CD4-positive, alpha-beta memory T cell (primary cell): ENCODE measurements at regions not wholly inside any gene's neighbourhood (a gene's known extent, or its start where the extent isn't known, plus 50 kb on each side); places are given as distances from the start of the nearest gene placed in this dataset.

Experiments used
- CTCF ChIA-PET: fragments of 350-600 bp; sonication (Branson Sonifier 250); formaldehyde crosslinking; loops from one replicate; lab custom pipeline; 2021; ENCODE audit warnings: inconsistent platforms; ENCODE audit not compliant: partially characterized antibody; lab: Charles Lee
- POLR2A ChIA-PET: fragments of 350-600 bp; sonication (Branson Sonifier 250); formaldehyde crosslinking; loops from one replicate; lab custom pipeline; 2021; ENCODE audit not compliant: partially characterized antibody; lab: Charles Lee
- DNase-seq, 5 donors: peaks; one replicate each; pipeline versions ENCODE4 v3.0.0 to v3.0.0-alpha.2; 2020 to 2022; ENCODE audit warnings: mixed read lengths in 1 of 5
- H3K27ac ChIP-seq: one replicate; pipeline ENCODE4 v1.7.0; 2013; ENCODE audit warnings: low read depth, low read length
- H3K27me3 ChIP-seq: 2 replicates; pipeline ENCODE4 v1.7.0; 2013; ENCODE audit warnings: mild to moderate bottlenecking, low read length, moderate library complexity; ENCODE audit not compliant: insufficient read depth
- H3K36me3 ChIP-seq: 2 replicates; pipeline ENCODE4 v1.7.0; 2013; ENCODE audit warnings: mild to moderate bottlenecking, low read length, moderate library complexity; ENCODE audit not compliant: insufficient read depth
- H3K4me1 ChIP-seq: 2 replicates; pipeline ENCODE4 v1.7.0; 2013; ENCODE audit warnings: mild to moderate bottlenecking, low read length, moderate library complexity; ENCODE audit not compliant: insufficient read depth
- H3K4me3 ChIP-seq, 2 donors: one replicate each; pipeline ENCODE4 v1.7.0; 2013; ENCODE audit warnings: low read length in 2 of 2, mild to moderate bottlenecking in 1 of 2
- H3K9me3 ChIP-seq, 2 donors: one replicate each; pipeline ENCODE4 v1.7.0; 2013; ENCODE audit warnings: low read length in 2 of 2, control low read depth in 1 of 2; ENCODE audit not compliant: control insufficient read depth in 1 of 2
- H3K27ac Mint-ChIP-seq, 7 donors: one replicate each; pipeline ENCODE4 v1.8.0; 2020 to 2021; ENCODE audit warnings: mixed read lengths in 7 of 7, mild to moderate bottlenecking in 6 of 7, inconsistent platforms in 3 of 7, moderate library complexity in 3 of 7
- H3K27me3 Mint-ChIP-seq, 2 donors: one replicate each; pipeline ENCODE4 v1.8.0; 2020 to 2021; ENCODE audit warnings: mixed read lengths in 2 of 2
- H3K36me3 Mint-ChIP-seq, 2 donors: one replicate each; pipeline ENCODE4 v1.8.0; 2020 to 2021; ENCODE audit warnings: mixed read lengths in 2 of 2, inconsistent platforms in 1 of 2, mild to moderate bottlenecking in 1 of 2
- H3K4me1 Mint-ChIP-seq, 4 donors: one replicate each; pipeline ENCODE4 v1.8.0; 2020 to 2021; ENCODE audit warnings: mixed read lengths in 4 of 4, mild to moderate bottlenecking in 1 of 4
- H3K4me3 Mint-ChIP-seq, 8 donors: one replicate each; pipeline ENCODE4 v1.8.0; 2020 to 2021; ENCODE audit warnings: mixed read lengths in 8 of 8, mild to moderate bottlenecking in 7 of 8, moderate library complexity in 6 of 8, inconsistent platforms in 3 of 8
- H3K9me3 Mint-ChIP-seq, 8 donors: one replicate each; pipeline ENCODE4 v1.8.0; 2020 to 2021; ENCODE audit warnings: mixed read lengths in 8 of 8, mild to moderate bottlenecking in 5 of 8, inconsistent platforms in 3 of 8, moderate library complexity in 1 of 8
- intact Hi-C: fragments of 100-400 bp; cut with micrococcal nuclease; formaldehyde crosslinking; loops from one replicate; pipeline ENCODE4 v1.15.1; 2023

DNA sequence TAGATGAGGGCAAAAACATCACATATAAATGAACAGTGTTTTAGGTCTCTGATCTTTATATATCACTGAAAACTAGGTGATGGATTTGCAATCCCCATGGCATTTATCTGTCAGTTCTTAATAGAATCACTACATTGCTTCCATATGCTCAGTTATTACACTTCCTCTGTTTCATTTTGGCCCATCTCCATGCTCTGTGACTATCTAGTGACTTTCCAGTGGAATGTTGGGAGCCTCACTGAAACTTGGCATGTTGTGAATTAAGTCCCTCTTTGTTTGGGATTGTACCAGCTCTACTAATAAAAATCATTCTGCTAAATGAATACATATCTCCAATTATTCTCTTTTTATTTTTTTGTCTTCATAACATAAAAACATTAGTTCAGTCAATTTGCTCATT lies 226.1 kb upstream of the CEP162 start:
- Histone ChIP-seq H3K36me3 (no peaks in the 10 kb centered on the region), H3K9me3 (no peaks in the 10 kb centered on the region), H3K27ac (no peak overlapping the region), H3K4me1 (no peaks in the 10 kb centered on the region), H3K4me3 (no peak overlapping the region), H3K27me3 (no peaks in the 10 kb centered on the region)
- H3K27ac Mint-ChIP-seq = no peak overlapping the region
- no peak overlapping the region for H3K4me3 Mint-ChIP-seq
- H3K4me1 Mint-ChIP-seq = no peaks in the 10 kb centered on the region
- ChIA-PET POLR2A (no interaction called here), CTCF (interaction anchor here (1.3 kb wide), 1 partner anchor 19 kb away, joined by 3 read pairs; no protein-coding TSS in a partner anchor)
- peaks cover 0 to 3% (median under 1%) of the 10 kb centered on the region in 8 donors for H3K9me3 Mint-ChIP-seq
- DNase-seq = no peak
- intact Hi-C loops = no loop called here
- no peaks in the 10 kb centered on the region for H3K36me3 Mint-ChIP-seq
- H3K27me3 Mint-ChIP-seq = no peaks in the 10 kb centered on the region

DNA sequence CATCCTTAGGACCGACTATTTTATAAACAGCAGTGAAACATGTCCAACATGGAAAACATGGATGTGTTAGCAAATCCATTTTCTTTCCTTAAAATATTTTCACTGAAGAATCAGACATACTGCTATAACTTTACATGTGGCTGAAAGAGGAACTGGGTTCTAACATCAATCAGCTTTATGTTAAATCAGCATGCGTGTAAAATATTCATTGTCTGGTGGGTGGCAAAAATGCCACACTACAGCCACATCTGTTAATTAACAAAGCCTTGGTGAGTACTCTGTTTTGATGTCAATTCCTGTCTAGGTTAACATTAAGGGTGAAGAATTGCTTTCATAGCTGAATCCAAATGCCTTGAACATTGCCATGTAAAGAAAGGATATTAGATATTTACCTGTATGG lies 222.6 kb upstream of the CEP162 start:
- H3K4me3 ChIP-seq = no peak overlapping the region
- no peaks in the 10 kb centered on the region for H3K36me3 ChIP-seq
- intact Hi-C loops = no loop called here
- ChIA-PET POLR2A (no interaction called here), CTCF (no interaction called here)
- H3K4me1 Mint-ChIP-seq = no peaks in the 10 kb centered on the region
- no peaks in the 10 kb centered on the region for H3K27me3 Mint-ChIP-seq
- H3K27me3 ChIP-seq = no peaks in the 10 kb centered on the region
- no peaks in the 10 kb centered on the region for H3K36me3 Mint-ChIP-seq
- H3K27ac Mint-ChIP-seq = no peak overlapping the region
- no peak overlapping the region for H3K4me3 Mint-ChIP-seq
- no peak overlapping the region for H3K27ac ChIP-seq
- no peaks in the 10 kb centered on the region for H3K4me1 ChIP-seq
- H3K9me3 Mint-ChIP-seq = peaks cover 0 to 6% (median 0%) of the 10 kb centered on the region in 8 donors
- no peak for DNase-seq
- no peaks in the 10 kb centered on the region for H3K9me3 ChIP-seq

DNA sequence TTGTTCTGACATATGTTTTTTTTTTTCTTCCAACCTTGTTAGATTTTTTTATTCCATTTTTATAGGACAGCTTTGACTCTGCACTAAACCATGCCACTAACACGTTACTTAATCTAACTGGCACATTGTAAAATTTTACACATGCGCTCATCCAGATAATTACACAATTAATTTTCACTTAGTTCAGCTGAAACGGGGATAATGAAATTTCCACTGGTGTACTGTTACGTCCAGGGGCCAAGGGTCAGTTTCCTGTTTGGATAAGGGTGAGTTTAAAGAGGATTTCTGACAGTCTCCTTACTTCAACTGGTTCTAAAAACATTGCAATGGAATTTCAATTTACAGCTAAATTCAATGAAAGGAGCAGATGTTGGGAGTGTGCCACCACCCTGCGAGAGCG lies 221.8 kb upstream of the CEP162 start:
- Histone ChIP-seq H3K27ac (no peak overlapping the region), H3K4me3 (no peak overlapping the region), H3K4me1 (no peaks in the 10 kb centered on the region), H3K9me3 (no peaks in the 10 kb centered on the region), H3K27me3 (no peaks in the 10 kb centered on the region), H3K36me3 (no peaks in the 10 kb centered on the region)
- intact Hi-C loops = no loop called here
- CTCF ChIA-PET = no interaction called here
- H3K9me3 Mint-ChIP-seq = peaks cover 0 to 6% (median 0%) of the 10 kb centered on the region in 8 donors
- no peaks in the 10 kb centered on the region for H3K27me3 Mint-ChIP-seq
- DNase-seq = no peak
- no peaks in the 10 kb centered on the region for H3K4me1 Mint-ChIP-seq
- no peak overlapping the region for H3K4me3 Mint-ChIP-seq
- POLR2A ChIA-PET = no interaction called here
- H3K36me3 Mint-ChIP-seq = no peaks in the 10 kb centered on the region
- H3K27ac Mint-ChIP-seq = no peak overlapping the region

DNA sequence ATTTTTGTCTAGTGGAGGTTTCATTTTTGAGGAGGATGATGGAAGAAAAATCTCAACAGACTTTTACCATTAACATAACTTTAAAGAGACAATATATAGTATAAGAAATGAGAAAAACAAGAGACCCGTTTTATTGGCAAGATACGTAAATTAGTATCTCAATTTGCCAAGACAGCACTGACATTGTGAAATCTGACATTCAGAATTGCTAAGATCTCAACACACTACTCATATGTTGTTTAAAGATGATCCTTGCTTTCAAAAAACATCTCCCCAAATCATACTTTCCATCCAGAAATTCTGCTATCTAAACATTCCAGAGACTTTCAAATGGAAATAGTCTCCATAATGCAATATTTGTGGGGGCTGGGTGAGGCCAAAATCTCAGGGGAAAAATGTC lies 220.9 kb upstream of the CEP162 start:
- POLR2A ChIA-PET = no interaction called here
- DNase-seq = no peak
- H3K4me1 ChIP-seq = no peaks in the 10 kb centered on the region
- Mint-ChIP-seq H3K4me1 (no peaks in the 10 kb centered on the region), H3K4me3 (no peak overlapping the region), H3K36me3 (no peaks in the 10 kb centered on the region), H3K27ac (no peak overlapping the region), H3K9me3 (peaks cover 0 to 6% (median 0%) of the 10 kb centered on the region in 8 donors), H3K27me3 (no peaks in the 10 kb centered on the region)
- CTCF ChIA-PET = no interaction called here
- H3K27me3 ChIP-seq = no peaks in the 10 kb centered on the region
- H3K36me3 ChIP-seq = no peaks in the 10 kb centered on the region
- no peak overlapping the region for H3K27ac ChIP-seq
- intact Hi-C loops = no loop called here
- no peak overlapping the region for H3K4me3 ChIP-seq
- no peaks in the 10 kb centered on the region for H3K9me3 ChIP-seq

DNA sequence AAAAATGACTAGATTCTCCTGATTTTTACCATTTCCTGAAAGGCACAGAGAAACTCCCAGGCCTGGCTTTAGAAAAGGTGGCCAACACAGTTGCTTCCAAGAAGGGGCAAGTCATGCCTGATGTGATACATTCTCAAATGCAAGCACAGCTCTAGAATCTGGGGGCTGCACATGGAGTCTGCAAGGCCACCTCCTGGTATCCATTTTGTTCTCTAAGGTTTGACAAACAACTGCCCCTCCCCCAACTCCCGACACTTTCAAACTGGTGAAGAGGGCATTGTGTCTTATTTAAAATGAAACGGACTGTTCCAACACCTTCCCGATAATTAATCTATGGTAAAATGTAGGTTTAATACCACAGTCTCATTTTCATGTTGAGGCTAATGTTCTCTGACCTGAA lies 220.2 kb upstream of the CEP162 start:
- intact Hi-C loops = no loop called here
- POLR2A ChIA-PET = no interaction called here
- no peak overlapping the region for H3K4me3 ChIP-seq
- no peak overlapping the region for H3K27ac ChIP-seq
- no peak for DNase-seq
- Mint-ChIP-seq H3K27me3 (no peaks in the 10 kb centered on the region), H3K27ac (no peak overlapping the region), H3K4me1 (no peaks in the 10 kb centered on the region), H3K4me3 (no peak overlapping the region), H3K9me3 (peaks cover 0 to 6% (median 0%) of the 10 kb centered on the region in 8 donors), H3K36me3 (no peaks in the 10 kb centered on the region)
- H3K9me3 ChIP-seq = no peaks in the 10 kb centered on the region
- no peaks in the 10 kb centered on the region for H3K27me3 ChIP-seq
- no peaks in the 10 kb centered on the region for H3K36me3 ChIP-seq
- no peaks in the 10 kb centered on the region for H3K4me1 ChIP-seq
- CTCF ChIA-PET = no interaction called here

DNA sequence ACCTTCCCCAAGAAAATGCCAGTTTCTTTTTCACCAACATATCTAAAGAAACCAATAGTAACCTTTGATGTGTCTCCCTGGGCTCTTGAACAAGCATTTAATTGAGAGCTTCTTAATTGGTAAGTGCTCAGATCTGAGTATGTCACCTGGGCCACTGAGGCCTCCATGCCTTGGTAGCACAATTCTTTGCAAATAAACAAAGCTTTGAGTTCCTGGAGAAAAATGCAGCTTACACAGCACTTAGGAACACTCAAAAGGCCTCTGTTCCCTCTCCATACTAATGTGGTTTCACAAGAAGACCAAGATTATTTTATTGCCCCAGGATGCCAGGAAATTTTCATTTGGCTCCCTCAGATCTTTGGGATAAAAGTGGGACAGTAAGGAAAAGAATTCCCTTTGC lies 217.6 kb upstream of the CEP162 start:
- Histone ChIP-seq H3K4me3 (no peak overlapping the region), H3K27me3 (no peaks in the 10 kb centered on the region), H3K9me3 (no peaks in the 10 kb centered on the region), H3K27ac (no peak overlapping the region), H3K4me1 (no peaks in the 10 kb centered on the region), H3K36me3 (no peaks in the 10 kb centered on the region)
- Mint-ChIP-seq H3K36me3 (no peaks in the 10 kb centered on the region), H3K4me3 (no peak overlapping the region), H3K27ac (no peak overlapping the region), H3K9me3 (peaks cover 0 to 6% (median under 1%) of the 10 kb centered on the region in 8 donors), H3K4me1 (no peaks in the 10 kb centered on the region), H3K27me3 (no peaks in the 10 kb centered on the region)
- CTCF ChIA-PET = no interaction called here
- no peak for DNase-seq
- POLR2A ChIA-PET = no interaction called here
- intact Hi-C loops = no loop called here

DNA sequence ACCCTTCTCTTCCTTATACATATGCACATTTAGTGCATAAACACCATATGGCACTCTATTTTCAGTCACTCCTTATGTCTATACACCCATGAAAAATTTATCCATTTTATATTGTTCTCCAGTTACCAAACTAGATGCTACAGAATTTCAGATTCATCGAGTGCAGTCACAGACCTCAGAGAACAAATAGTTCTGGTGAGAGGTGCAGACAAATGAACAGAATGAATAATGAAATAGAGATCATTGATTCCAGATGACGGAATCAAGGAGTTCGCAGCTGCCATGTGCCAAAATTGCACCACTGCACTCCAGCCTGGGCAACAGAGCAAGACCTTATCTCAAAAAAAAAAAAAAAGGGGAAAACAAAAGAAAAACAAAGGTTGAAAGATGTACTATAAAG lies 214.8 kb upstream of the CEP162 start:
- no peaks in the 10 kb centered on the region for H3K36me3 Mint-ChIP-seq
- no peak overlapping the region for H3K4me3 Mint-ChIP-seq
- peaks cover 0 to 4% (median 0%) of the 10 kb centered on the region in 8 donors for H3K9me3 Mint-ChIP-seq
- H3K9me3 ChIP-seq = no peaks in the 10 kb centered on the region
- CTCF ChIA-PET = no interaction called here
- H3K36me3 ChIP-seq = no peaks in the 10 kb centered on the region
- intact Hi-C loops = no loop called here
- no peaks in the 10 kb centered on the region for H3K4me1 Mint-ChIP-seq
- no peak overlapping the region for H3K27ac Mint-ChIP-seq
- POLR2A ChIA-PET = no interaction called here
- H3K27me3 Mint-ChIP-seq = no peaks in the 10 kb centered on the region
- no peaks in the 10 kb centered on the region for H3K4me1 ChIP-seq
- no peak for DNase-seq
- H3K27me3 ChIP-seq = no peaks in the 10 kb centered on the region
- H3K27ac ChIP-seq = no peak overlapping the region
- H3K4me3 ChIP-seq = no peak overlapping the region

DNA sequence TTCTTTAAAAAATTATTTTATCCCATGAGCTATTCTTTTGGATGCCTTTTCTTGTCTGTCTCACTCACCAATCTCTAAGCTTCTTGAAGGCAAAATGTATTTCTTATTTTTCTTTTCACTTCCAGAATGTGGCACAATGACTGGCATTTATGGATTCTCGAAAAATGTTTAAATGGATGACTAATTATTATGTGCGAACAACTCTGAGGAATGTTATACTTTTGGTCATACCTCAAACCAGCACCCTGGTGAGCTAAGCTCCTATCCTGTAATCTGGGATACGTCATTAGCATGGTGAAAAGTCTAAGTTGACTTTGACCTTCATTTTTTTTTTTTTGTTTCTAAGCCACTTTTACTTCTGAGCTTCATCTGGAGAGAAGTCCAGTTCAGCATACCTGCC lies 214.0 kb upstream of the CEP162 start:
- H3K27me3 ChIP-seq = no peaks in the 10 kb centered on the region
- H3K27ac Mint-ChIP-seq = no peak overlapping the region
- no peaks in the 10 kb centered on the region for H3K4me1 ChIP-seq
- H3K27ac ChIP-seq = no peak overlapping the region
- H3K27me3 Mint-ChIP-seq = no peaks in the 10 kb centered on the region
- ChIA-PET CTCF (no interaction called here), POLR2A (no interaction called here)
- H3K4me1 Mint-ChIP-seq = no peaks in the 10 kb centered on the region
- intact Hi-C loops = no loop called here
- no peaks in the 10 kb centered on the region for H3K36me3 ChIP-seq
- no peak overlapping the region for H3K4me3 Mint-ChIP-seq
- H3K9me3 ChIP-seq = no peaks in the 10 kb centered on the region
- H3K36me3 Mint-ChIP-seq = no peaks in the 10 kb centered on the region
- DNase-seq = no peak
- no peak overlapping the region for H3K4me3 ChIP-seq
- H3K9me3 Mint-ChIP-seq = peaks cover 0 to 6% (median under 1%) of the 10 kb centered on the region in 8 donors
